HL-60 (cell line): ENCODE measurements at regions not wholly inside any gene's neighbourhood (a gene's known extent, or its start where the extent isn't known, plus 50 kb on each side); places are given as distances from the start of the nearest gene placed in this dataset.
"Not testable (repeated sequence)": the region's sequence is repeated elsewhere in the genome, so short reads cannot be mapped to it uniquely, and the experiment has no call there.

Experiments used
- DNase-seq, 2 experiments: peaks; one replicate each; pipeline ENCODE4 v3.0.0-alpha.2; 2010 to 2020; ENCODE audit warnings: low read depth in 1 of 2, low spot score in 1 of 2
- H3K27ac ChIP-seq: fragments of 250-450 bp; sonication (Bioruptor Pico); replicated peaks from 2 replicates; pipeline ENCODE4 v1.5.1; 2020; ENCODE audit warnings: mild to moderate bottlenecking, moderate library complexity
- H3K27me3 ChIP-seq: fragments of 250-450 bp; sonication (Bioruptor Pico); 2 replicates; pipeline ENCODE4 v1.5.1; 2021; ENCODE audit warnings: mild to moderate bottlenecking, moderate library complexity; ENCODE audit not compliant: insufficient read depth, poor library complexity, severe bottlenecking
- H3K4me3 ChIP-seq: replicated peaks from 2 replicates; pipeline ENCODE4 v1.5.1; 2011; ENCODE audit warnings: mild to moderate bottlenecking, control low read depth, low read length; ENCODE audit not compliant: insufficient read depth
- CTCF ChIP-seq: IDR thresholded peaks from one replicate; pipeline ENCODE4 v1.5.1; 2011; ENCODE audit warnings: low read length, control low read depth, inconsistent platforms; ENCODE audit not compliant: insufficient read depth
- GABPA ChIP-seq: IDR thresholded peaks from 2 replicates; pipeline ENCODE4 v1.6.1; 2012; ENCODE audit warnings: low read depth
- POLR2AphosphoS5 ChIP-seq: IDR thresholded peaks from 2 replicates; pipeline ENCODE4 v1.6.1; 2012; ENCODE audit warnings: low read depth
- SPI1 ChIP-seq: IDR thresholded peaks from 2 replicates; pipeline ENCODE4 v1.6.1; 2012; ENCODE audit warnings: low read depth, mild to moderate bottlenecking, borderline replicate concordance
- TF ChIP-seq, protein P1 (sequence below): IDR thresholded peaks from 2 replicates; pipeline ENCODE4 v1.6.1; 2012; ENCODE audit warnings: low read depth; ENCODE audit not compliant: insufficient replicate concordance

- no peak overlapping the region for H3K4me3 ChIP-seq
These were observed 1084.8 kb upstream of the CITED2 start for GRCh38 chr6:140459209-140459608.

DNA sequence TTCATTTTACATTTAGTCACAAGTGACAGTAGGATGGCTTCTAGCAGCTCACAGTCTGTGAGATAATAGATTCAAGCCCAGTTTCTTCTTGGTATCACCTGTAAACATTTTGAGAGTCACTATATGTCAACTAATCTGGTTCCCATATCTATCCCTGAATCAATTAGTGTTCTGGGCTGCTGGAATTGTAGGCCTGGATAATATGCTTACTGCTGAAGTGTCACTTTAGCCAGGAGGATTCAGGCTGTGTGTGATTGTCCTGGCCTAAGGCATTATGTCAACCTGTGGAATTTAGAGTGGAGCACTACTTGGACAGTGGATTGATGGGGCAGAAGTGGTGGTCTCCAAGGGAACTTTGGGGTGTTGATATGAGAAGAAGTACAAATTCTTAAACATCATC lies 1071.8 kb upstream of the CITED2 start:
- Histone ChIP-seq H3K4me3 (no peak overlapping the region), H3K27ac (no peak overlapping the region), H3K27me3 (no peaks in the 10 kb centered on the region)
- DNase-seq = no peak
- TF ChIP-seq CTCF (no peak), GABPA (no peak), POLR2AphosphoS5 (no peak), SPI1 (no peak)
- TF ChIP-seq, protein P1, sequence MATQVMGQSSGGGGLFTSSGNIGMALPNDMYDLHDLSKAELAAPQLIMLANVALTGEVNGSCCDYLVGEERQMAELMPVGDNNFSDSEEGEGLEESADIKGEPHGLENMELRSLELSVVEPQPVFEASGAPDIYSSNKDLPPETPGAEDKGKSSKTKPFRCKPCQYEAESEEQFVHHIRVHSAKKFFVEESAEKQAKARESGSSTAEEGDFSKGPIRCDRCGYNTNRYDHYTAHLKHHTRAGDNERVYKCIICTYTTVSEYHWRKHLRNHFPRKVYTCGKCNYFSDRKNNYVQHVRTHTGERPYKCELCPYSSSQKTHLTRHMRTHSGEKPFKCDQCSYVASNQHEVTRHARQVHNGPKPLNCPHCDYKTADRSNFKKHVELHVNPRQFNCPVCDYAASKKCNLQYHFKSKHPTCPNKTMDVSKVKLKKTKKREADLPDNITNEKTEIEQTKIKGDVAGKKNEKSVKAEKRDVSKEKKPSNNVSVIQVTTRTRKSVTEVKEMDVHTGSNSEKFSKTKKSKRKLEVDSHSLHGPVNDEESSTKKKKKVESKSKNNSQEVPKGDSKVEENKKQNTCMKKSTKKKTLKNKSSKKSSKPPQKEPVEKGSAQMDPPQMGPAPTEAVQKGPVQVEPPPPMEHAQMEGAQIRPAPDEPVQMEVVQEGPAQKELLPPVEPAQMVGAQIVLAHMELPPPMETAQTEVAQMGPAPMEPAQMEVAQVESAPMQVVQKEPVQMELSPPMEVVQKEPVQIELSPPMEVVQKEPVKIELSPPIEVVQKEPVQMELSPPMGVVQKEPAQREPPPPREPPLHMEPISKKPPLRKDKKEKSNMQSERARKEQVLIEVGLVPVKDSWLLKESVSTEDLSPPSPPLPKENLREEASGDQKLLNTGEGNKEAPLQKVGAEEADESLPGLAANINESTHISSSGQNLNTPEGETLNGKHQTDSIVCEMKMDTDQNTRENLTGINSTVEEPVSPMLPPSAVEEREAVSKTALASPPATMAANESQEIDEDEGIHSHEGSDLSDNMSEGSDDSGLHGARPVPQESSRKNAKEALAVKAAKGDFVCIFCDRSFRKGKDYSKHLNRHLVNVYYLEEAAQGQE = no peak

More at GRCh38 chr6:140459209-140459608, 1084.8 kb upstream of the CITED2 start:
- DNase-seq = no peak
- Histone ChIP-seq H3K27me3 (no peaks in the 10 kb centered on the region), H3K27ac (no peak overlapping the region)
- no peak for TF ChIP-seq GABPA
- no peak for TF ChIP-seq SPI1
- TF ChIP-seq, protein P1 = no peak
- TF ChIP-seq CTCF = no peak
- no peak for TF ChIP-seq POLR2AphosphoS5

GRCh38 chr6:140445474-140446004 lies 1071.1 kb upstream of the CITED2 start:
- H3K27ac ChIP-seq = no peak overlapping the region
- DNase-seq = no peak
- H3K27me3 ChIP-seq = no peaks in the 10 kb centered on the region
- H3K4me3 ChIP-seq = no peak overlapping the region
- TF ChIP-seq, protein P1 = no peak
- TF ChIP-seq SPI1 (no peak), POLR2AphosphoS5 (no peak), CTCF (no peak), GABPA (no peak)

GRCh38 chr6:140443112-140443511 lies 1068.7 kb upstream of the CITED2 start:
- not testable (repeated sequence) for H3K27ac ChIP-seq, H3K27me3 ChIP-seq, H3K4me3 ChIP-seq, DNase-seq
